Keratinocyte (primary cell): ENCODE measurements at regions not wholly inside any gene's neighbourhood (a gene's known extent, or its start where the extent isn't known, plus 50 kb on each side); places are given as distances from the start of the nearest gene placed in this dataset.

ENCODE experiments used
- DNase-seq: peaks from one replicate; pipeline ENCODE4 v3.0.0-alpha.2; 2011; ENCODE audit warnings: low read depth, missing footprints, low spot score
- FAIRE-seq: peaks from 2 replicates; lab custom pipeline; 2011; peaks lifted over from hg19 to GRCh38; lab: Jason Lieb, UNC
- H2AFZ ChIP-seq: 2 replicates; pipeline ENCODE4 v1.6.0; 2012; ENCODE audit warnings: low read length, control low read depth, inconsistent platforms; ENCODE audit not compliant: control insufficient read depth
- H3K27ac ChIP-seq: 2 replicates; pipeline ENCODE4 v1.5.1; 2011; ENCODE audit warnings: low read length; ENCODE audit not compliant: control insufficient read depth, insufficient read depth
- H3K27me3 ChIP-seq: 3 replicates; pipeline ENCODE4 v1.6.0; 2011; ENCODE audit warnings: low read length; ENCODE audit not compliant: control insufficient read depth, insufficient read depth; ENCODE audit errors: extremely low read depth
- H3K36me3 ChIP-seq, 2 experiments: 2 replicates in 1 of 2; 3 replicates in 1 of 2; pipeline ENCODE4 v1.5.1; 2011; ENCODE audit warnings: low read length in 2 of 2, mild to moderate bottlenecking in 1 of 2; ENCODE audit not compliant: control insufficient read depth in 2 of 2, insufficient read depth in 2 of 2; ENCODE audit errors: extremely low read depth in 1 of 2
- H3K4me1 ChIP-seq: 3 replicates; pipeline ENCODE4 v1.5.1; 2011; ENCODE audit warnings: low read length; ENCODE audit not compliant: control insufficient read depth, insufficient read depth; ENCODE audit errors: extremely low read depth
- H3K4me2 ChIP-seq: 3 replicates; pipeline ENCODE4 v1.6.0; 2011; ENCODE audit warnings: low read depth, low read length; ENCODE audit not compliant: control insufficient read depth, insufficient read depth; ENCODE audit errors: extremely low read depth
- H3K4me3 ChIP-seq, 3 experiments: fragments of 200-600 bp in 1 of 3; sonication (generic) in 1 of 3; 2 replicates in 2 of 3; 3 replicates in 1 of 3; pipeline ENCODE4 v1.5.1; 2011 to 2016; ENCODE audit warnings: low read length in 3 of 3, mild to moderate bottlenecking in 3 of 3, control low read depth in 2 of 3, inconsistent platforms in 1 of 3, low read depth in 1 of 3, mixed read lengths in 1 of 3, mixed run types in 1 of 3, moderate library complexity in 1 of 3; ENCODE audit not compliant: control insufficient read depth in 2 of 3, insufficient read depth in 2 of 3; ENCODE audit errors: extremely low read depth in 1 of 3
- H3K79me2 ChIP-seq: 2 replicates; pipeline ENCODE4 v1.6.0; 2012; ENCODE audit warnings: low read length; ENCODE audit not compliant: control insufficient read depth, insufficient read depth
- H3K9ac ChIP-seq: 3 replicates; pipeline ENCODE4 v1.6.0; 2011; ENCODE audit warnings: low read length; ENCODE audit not compliant: control insufficient read depth, insufficient read depth; ENCODE audit errors: extremely low read depth
- H3K9me1 ChIP-seq: 3 replicates; pipeline ENCODE4 v1.6.0; 2011; ENCODE audit warnings: low read length; ENCODE audit not compliant: control insufficient read depth, insufficient read depth; ENCODE audit errors: extremely low read depth
- H3K9me3 ChIP-seq: 2 replicates; pipeline ENCODE4 v1.5.1; 2012; ENCODE audit warnings: low read depth, low read length; ENCODE audit not compliant: control insufficient read depth
- H4K20me1 ChIP-seq: 3 replicates; pipeline ENCODE4 v1.6.0; 2011; ENCODE audit warnings: low read length; ENCODE audit not compliant: control insufficient read depth, insufficient read depth; ENCODE audit errors: extremely low read depth
- CTCF ChIP-seq, 3 experiments: IDR thresholded peaks in 1 of 3; conservative IDR thresholded peaks in 1 of 3; optimal IDR thresholded peaks in 1 of 3; 2 replicates in 2 of 3; 3 replicates in 1 of 3; pipeline versions ENCODE3 to v1.5.1; 2011; ENCODE audit warnings: low read length in 3 of 3, mild to moderate bottlenecking in 3 of 3, moderate library complexity in 2 of 3, control low read depth in 1 of 3, inconsistent platforms in 1 of 3; ENCODE audit not compliant: insufficient read depth in 2 of 3; ENCODE audit errors: extremely low read depth in 1 of 3
- EZH2 ChIP-seq: IDR thresholded peaks from one replicate; pipeline ENCODE4 v1.6.1; 2012; ENCODE audit warnings: inconsistent platforms, mild to moderate bottlenecking, low read length, moderate library complexity
- dilution Hi-C: fragments of 300-500 bp; cut with MboI; formaldehyde crosslinking; loops from one replicate; pipeline ENCODE4 v1.7.0; 2020; ENCODE audit warnings: low sequenced_read_pairs; ENCODE audit not compliant: extremely low pct_ligation_motif_present

GRCh38 chrX:131816551-131817136 lies 206.5 kb upstream of the STK26 start:
- Histone ChIP-seq H3K9ac (no peak overlapping the region), H3K4me1 (no peaks in the 10 kb centered on the region), H3K79me2 (no peaks in the 10 kb centered on the region), H3K27ac (no peak overlapping the region), H3K4me2 (peak overlapping the region; percentile 79), H3K9me3 (no peaks in the 10 kb centered on the region), H3K36me3 (no peaks in the 10 kb centered on the region), H3K4me3 (peak overlapping the region in 2 of 3 experiments; percentile 11 to 59), H2AFZ (no peak overlapping the region), H3K9me1 (no peaks in the 10 kb centered on the region), H4K20me1 (no peaks in the 10 kb centered on the region), H3K27me3 (no peaks in the 10 kb centered on the region)
- dilution Hi-C loops, result no loop called here
- DNase-seq (no peak), FAIRE-seq (no peak)
- TF ChIP-seq CTCF (optimal IDR thresholded peaks at IDR 0.05 in 1 of 3, IDR thresholded peaks at IDR 0.05 in 1 of 3, conservative IDR thresholded peaks at IDR 0.05 in 1 of 3; ENCODE audit: extremely low read depth in 1 of 3, insufficient read depth in 2 of 3, low read length in 3 of 3) (peak in 2 of 3 experiments; percentile 36 to 53), EZH2 (no peak)

- Histone ChIP-seq H3K9ac (no peak overlapping the region), H3K79me2 (no peaks in the 10 kb centered on the region), H3K36me3 (no peaks in the 10 kb centered on the region), H3K27me3 (no peaks in the 10 kb centered on the region), H3K4me1 (peaks cover 3% of the 10 kb centered on the region), H3K4me3 (no peak overlapping the region), H3K27ac (no peak overlapping the region), H3K9me1 (no peaks in the 10 kb centered on the region), H3K4me2 (no peak overlapping the region), H2AFZ (no peak overlapping the region), H3K9me3 (no peaks in the 10 kb centered on the region), H4K20me1 (no peaks in the 10 kb centered on the region)
- no peak for TF ChIP-seq CTCF (optimal IDR thresholded peaks at IDR 0.05 in 1 of 3, IDR thresholded peaks at IDR 0.05 in 1 of 3, conservative IDR thresholded peaks at IDR 0.05 in 1 of 3; ENCODE audit: extremely low read depth in 1 of 3, insufficient read depth in 2 of 3, low read length in 3 of 3)
- TF ChIP-seq EZH2, result no peak
- no peak for DNase-seq
- FAIRE-seq, result no peak
- dilution Hi-C loops, result no loop called here
These were observed 204.7 kb upstream of the STK26 start for GRCh38 chrX:131818297-131818936.
